ENCODE measurements at regions not wholly inside any gene's neighbourhood (a gene's known extent, or its start where the extent isn't known, plus 50 kb on each side); places are given as distances from the start of the nearest gene placed in this dataset.

- TF ChIP-seq CTCF (IDR thresholded peaks at IDR 0.05; ENCODE audit: control insufficient read depth, insufficient read depth, low read depth, low read length, missing control alignments): no peak
- no peak overlapping the region for H3K4me3 ChIP-seq (ENCODE audit: control insufficient read depth, low read depth, low read length)
- DNase-seq (ENCODE audit: low read depth): no peak
These were observed 613.5 kb downstream of the REEP3 start for GRCh38 chr10:64134676-64135075.

- H3K4me3 ChIP-seq (ENCODE audit: control insufficient read depth, low read depth, low read length): no peak overlapping the region
- TF ChIP-seq CTCF (IDR thresholded peaks at IDR 0.05; ENCODE audit: control insufficient read depth, insufficient read depth, low read depth, low read length, missing control alignments): no peak
- no peak for DNase-seq (ENCODE audit: low read depth)
These were observed 621.2 kb downstream of the REEP3 start for GRCh38 chr10:64142395-64142794.

GRCh38 chr10:64148607-64149006, 627.4 kb downstream of the REEP3 start:
- no peak overlapping the region for H3K4me3 ChIP-seq (ENCODE audit: control insufficient read depth, low read depth, low read length)
- TF ChIP-seq CTCF (IDR thresholded peaks at IDR 0.05; ENCODE audit: control insufficient read depth, insufficient read depth, low read depth, low read length, missing control alignments): no peak
- DNase-seq (ENCODE audit: low read depth): no peak

- DNase-seq (ENCODE audit: low read depth): no peak
- no peak for TF ChIP-seq CTCF (IDR thresholded peaks at IDR 0.05; ENCODE audit: control insufficient read depth, insufficient read depth, low read depth, low read length, missing control alignments)
These were observed 635.0 kb downstream of the REEP3 start for GRCh38 chr10:64156166-64156565.

GRCh38 chr10:64158551-64158950, 637.4 kb downstream of the REEP3 start:
- DNase-seq (ENCODE audit: low read depth): no peak
- H3K4me3 ChIP-seq (ENCODE audit: control insufficient read depth, low read depth, low read length): no peak overlapping the region
- TF ChIP-seq CTCF (IDR thresholded peaks at IDR 0.05; ENCODE audit: control insufficient read depth, insufficient read depth, low read depth, low read length, missing control alignments): no peak

More at GRCh38 chr10:64156166-64156565, 635.0 kb downstream of the REEP3 start:
- no peak overlapping the region for H3K4me3 ChIP-seq (ENCODE audit: control insufficient read depth, low read depth, low read length)

- no peak overlapping the region for H3K4me3 ChIP-seq (ENCODE audit: control insufficient read depth, low read depth, low read length)
- TF ChIP-seq CTCF (IDR thresholded peaks at IDR 0.05; ENCODE audit: control insufficient read depth, insufficient read depth, low read depth, low read length, missing control alignments): no peak
- no peak for DNase-seq (ENCODE audit: low read depth)
These were observed 639.0 kb downstream of the REEP3 start for GRCh38 chr10:64159910-64160872.

Data from AG09309 (cell line).